ENCODE measurements at regions not wholly inside any gene's neighbourhood (a gene's known extent, or its start where the extent isn't known, plus 50 kb on each side); places are given as distances from the start of the nearest gene placed in this dataset.

GRCh38 chr4:22870847-22871449 lies 178.2 kb downstream of the GBA3 start:
- no peak for DNase-seq (ENCODE audit: low read depth)

- peak; percentile 0 for DNase-seq (ENCODE audit: low read depth)
Observed at GRCh38 chr4:22869235-22869634, 176.5 kb downstream of the GBA3 start.

All from ELR (cell line).